ENCODE measurements at regions not wholly inside any gene's neighbourhood (a gene's known extent, or its start where the extent isn't known, plus 50 kb on each side); places are given as distances from the start of the nearest gene placed in this dataset.
"Not testable (repeated sequence)": the region's sequence is repeated elsewhere in the genome, so short reads cannot be mapped to it uniquely, and the experiment has no call there.

DNA sequence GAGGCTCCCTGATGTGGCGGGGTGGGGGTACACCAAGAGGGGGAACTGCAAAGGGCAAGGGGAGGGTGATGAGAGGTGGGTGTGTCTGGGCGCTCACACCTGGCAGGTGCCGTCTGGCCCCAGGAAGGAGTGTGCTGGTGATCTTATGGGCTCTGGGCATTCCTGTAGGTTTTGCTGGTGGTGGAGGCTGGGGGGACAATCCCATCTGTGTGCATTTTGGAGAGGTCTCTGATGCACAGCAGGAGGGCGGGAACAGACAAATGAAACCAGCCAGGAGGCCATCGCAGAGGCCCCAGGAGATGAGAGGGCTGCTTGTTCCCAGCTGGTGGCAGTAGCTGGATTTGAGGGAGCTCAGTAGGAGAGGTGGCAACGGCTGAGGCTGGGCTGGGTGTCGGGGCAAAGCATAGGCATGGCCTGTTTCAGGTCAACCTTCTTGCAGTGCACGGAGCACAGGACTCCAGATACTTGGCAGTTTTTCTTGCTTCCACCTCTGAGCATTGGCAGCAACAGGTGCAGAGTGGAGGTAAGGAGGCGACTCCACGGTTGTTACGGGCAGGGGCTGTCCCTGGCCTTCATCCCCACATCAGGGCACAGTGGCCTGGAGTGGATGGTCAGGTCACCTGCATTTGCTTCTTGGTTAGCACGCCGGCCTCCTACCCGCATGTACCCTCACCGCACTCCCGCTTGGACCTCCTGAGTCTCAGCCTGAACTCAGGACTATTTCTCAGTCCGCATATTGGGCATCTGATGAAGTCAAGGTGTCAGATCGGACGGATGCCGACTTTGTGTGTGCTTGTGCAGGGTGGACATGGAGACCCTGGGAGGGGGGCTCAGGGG is 194.2 kb upstream of the HDAC4 start:
- 90% methylated on average over 17 of the region's 20 CpGs for WGBS (ENCODE audit: insufficient coverage)
- no peaks in the 10 kb centered on the region for H3K27me3 ChIP-seq (replicated peaks in 2 of 5; ENCODE audit: control insufficient read depth in 4 of 5, insufficient read depth in 5 of 5, low read length in 4 of 5)
- H3K27ac ChIP-seq (ENCODE audit: insufficient read depth in 1 of 2, low read depth in 1 of 2, low read length in 2 of 2, poor library complexity in 1 of 2, severe bottlenecking in 2 of 2), result no peak overlapping the region
- ChIA-PET CTCF (no interaction called here), POLR2A (no interaction called here)
- no peak overlapping the region for H3K4me3 ChIP-seq (ENCODE audit: control insufficient read depth in 1 of 7, extremely low read depth in 1 of 7, insufficient read depth in 4 of 7, low read depth in 2 of 7, low read length in 6 of 7)
- no peaks in the 10 kb centered on the region for H3K4me1 ChIP-seq (ENCODE audit: control extremely low read depth in 1 of 4, control insufficient read depth in 4 of 4, insufficient read depth in 4 of 4, low read length in 3 of 4)
- DNase-seq, result no peak
- H3K36me3 ChIP-seq (ENCODE audit: control insufficient read depth in 4 of 4, insufficient read depth in 4 of 4, low read length in 3 of 4), result no peaks in the 10 kb centered on the region
- peaks cover 0 to 13% (median 2%) of the 10 kb centered on the region in 5 experiments for H3K9me3 ChIP-seq (ENCODE audit: control extremely low read depth in 1 of 5, control insufficient read depth in 4 of 5, insufficient read depth in 2 of 5, low read depth in 1 of 5, low read length in 4 of 5)

DNA sequence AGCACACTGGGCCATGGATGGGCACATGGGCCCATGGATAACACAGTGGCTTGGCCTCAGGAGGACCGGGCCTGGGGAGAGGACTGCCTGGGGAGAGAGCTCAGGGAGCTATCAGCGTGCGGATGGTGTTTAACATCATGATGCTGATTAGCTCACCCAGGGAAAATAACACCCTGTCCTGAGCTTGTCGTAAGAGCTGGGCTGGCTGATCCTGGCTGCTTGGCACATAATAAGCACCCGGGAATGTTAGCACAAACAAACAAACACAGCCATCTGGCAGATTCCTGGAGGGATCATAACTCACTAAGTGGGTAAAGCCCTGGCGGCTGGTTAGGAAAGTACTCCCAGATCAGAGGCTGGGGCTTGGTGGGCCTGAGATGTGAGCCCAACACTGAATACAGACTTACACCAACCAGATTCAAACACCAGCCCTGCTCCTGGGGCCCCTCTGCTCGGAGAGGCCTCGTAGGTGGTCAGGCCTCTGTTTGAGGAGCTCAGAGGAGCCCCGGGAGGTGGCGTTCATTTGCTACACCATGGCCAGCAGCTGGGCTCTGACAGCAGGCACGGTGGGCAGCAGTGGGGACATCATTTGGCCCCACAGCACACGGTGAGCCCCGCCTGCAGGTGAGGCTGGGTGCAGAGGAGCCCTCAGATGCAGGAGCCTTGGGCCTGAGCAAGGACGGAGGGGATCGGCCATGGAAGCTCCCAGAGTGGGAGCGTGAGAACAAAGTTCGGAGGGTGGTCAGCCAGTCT is 193.4 kb upstream of the HDAC4 start:
- CTCF ChIA-PET, result no interaction called here
- 90% methylated on average over 14 of the region's 17 CpGs for WGBS (ENCODE audit: insufficient coverage)

DNA sequence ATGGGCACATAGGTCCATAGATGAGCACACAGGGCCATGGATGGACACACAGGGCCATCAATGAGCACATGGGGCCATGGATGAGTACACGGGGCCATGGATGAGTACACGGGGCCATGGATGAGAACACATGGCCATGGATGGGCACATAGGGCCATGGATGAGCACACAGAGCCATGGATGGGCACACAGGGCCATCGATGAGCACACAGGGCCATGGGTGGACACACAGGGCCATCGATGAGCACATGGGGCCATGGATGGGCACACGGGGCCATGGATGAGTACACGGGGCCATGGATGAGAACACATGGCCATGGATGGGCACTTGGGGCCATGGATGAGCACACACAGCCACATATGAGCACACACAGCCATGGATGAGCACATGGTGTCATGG is 192.6 kb upstream of the HDAC4 start:
- CTCF ChIA-PET, result no interaction called here

More for the DNA sequence above, 193.4 kb upstream of the HDAC4 start:
- peaks cover 0 to 13% (median 2%) of the 10 kb centered on the region in 5 experiments for H3K9me3 ChIP-seq (ENCODE audit: control extremely low read depth in 1 of 5, control insufficient read depth in 4 of 5, insufficient read depth in 2 of 5, low read depth in 1 of 5, low read length in 4 of 5)
- POLR2A ChIA-PET, result no interaction called here
- H3K36me3 ChIP-seq (ENCODE audit: control insufficient read depth in 4 of 4, insufficient read depth in 4 of 4, low read length in 3 of 4), result no peaks in the 10 kb centered on the region
- H3K4me3 ChIP-seq (ENCODE audit: control insufficient read depth in 1 of 7, extremely low read depth in 1 of 7, insufficient read depth in 4 of 7, low read depth in 2 of 7, low read length in 6 of 7), result no peak overlapping the region
- H3K27me3 ChIP-seq (replicated peaks in 2 of 5; ENCODE audit: control insufficient read depth in 4 of 5, insufficient read depth in 5 of 5, low read length in 4 of 5), result no peaks in the 10 kb centered on the region
- DNase-seq, result no peak
- H3K4me1 ChIP-seq (ENCODE audit: control extremely low read depth in 1 of 4, control insufficient read depth in 4 of 4, insufficient read depth in 4 of 4, low read length in 3 of 4), result no peaks in the 10 kb centered on the region
- no peak overlapping the region for H3K27ac ChIP-seq (ENCODE audit: insufficient read depth in 1 of 2, low read depth in 1 of 2, low read length in 2 of 2, poor library complexity in 1 of 2, severe bottlenecking in 2 of 2)

DNA sequence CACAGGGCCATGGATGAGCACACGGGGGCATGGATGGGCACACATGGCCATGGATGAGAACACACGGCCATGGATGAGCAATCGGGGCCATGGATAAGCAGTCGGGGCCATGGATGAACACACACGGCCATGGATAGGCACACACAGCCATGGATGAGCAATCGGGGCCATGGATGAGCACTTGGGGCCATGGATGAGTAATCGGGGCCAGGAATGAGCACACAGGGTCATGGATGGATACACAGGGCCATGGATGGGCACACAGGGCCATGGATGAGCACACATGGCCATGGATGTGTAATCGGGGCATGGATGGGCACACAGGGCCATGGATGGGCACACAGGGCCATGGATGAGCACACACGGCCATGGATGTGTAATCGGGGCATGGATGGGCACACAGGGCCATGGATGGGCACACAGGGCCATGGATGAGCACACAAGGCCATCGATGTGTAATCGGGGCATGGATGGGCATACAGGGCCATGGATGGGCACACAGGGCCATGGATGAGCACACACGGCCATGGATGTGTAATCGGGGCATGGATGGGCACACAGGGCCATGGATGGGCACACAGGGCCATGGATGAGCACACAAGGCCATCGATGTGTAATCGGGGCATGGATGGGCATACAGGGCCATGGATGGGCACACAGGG is 191.9 kb upstream of the HDAC4 start:
- CTCF ChIA-PET; H3K27ac ChIP-seq (ENCODE audit: insufficient read depth in 1 of 2, low read depth in 1 of 2, low read length in 2 of 2, poor library complexity in 1 of 2, severe bottlenecking in 2 of 2); H3K36me3 ChIP-seq (ENCODE audit: control insufficient read depth in 4 of 4, insufficient read depth in 4 of 4, low read length in 3 of 4); DNase-seq; H3K4me1 ChIP-seq (ENCODE audit: control extremely low read depth in 1 of 4, control insufficient read depth in 4 of 4, insufficient read depth in 4 of 4, low read length in 3 of 4); POLR2A ChIA-PET; H3K4me3 ChIP-seq (ENCODE audit: control insufficient read depth in 1 of 7, extremely low read depth in 1 of 7, insufficient read depth in 4 of 7, low read depth in 2 of 7, low read length in 6 of 7); H3K27me3 ChIP-seq (replicated peaks in 2 of 5; ENCODE audit: control insufficient read depth in 4 of 5, insufficient read depth in 5 of 5, low read length in 4 of 5): not testable (repeated sequence)
- peaks cover 0 to 13% (median 2%) of the 10 kb centered on the region in 5 experiments for H3K9me3 ChIP-seq (ENCODE audit: control extremely low read depth in 1 of 5, control insufficient read depth in 4 of 5, insufficient read depth in 2 of 5, low read depth in 1 of 5, low read length in 4 of 5)
- WGBS (ENCODE audit: insufficient coverage), result 94% methylated on average over 7 of the region's 16 CpGs

More for the DNA sequence above, 192.6 kb upstream of the HDAC4 start:
- H3K4me3 ChIP-seq (ENCODE audit: control insufficient read depth in 1 of 7, extremely low read depth in 1 of 7, insufficient read depth in 4 of 7, low read depth in 2 of 7, low read length in 6 of 7), result no peak overlapping the region
- H3K36me3 ChIP-seq (ENCODE audit: control insufficient read depth in 4 of 4, insufficient read depth in 4 of 4, low read length in 3 of 4), result no peaks in the 10 kb centered on the region
- 96% methylated on average over 6 of the region's 6 CpGs for WGBS (ENCODE audit: insufficient coverage)
- H3K27ac ChIP-seq (ENCODE audit: insufficient read depth in 1 of 2, low read depth in 1 of 2, low read length in 2 of 2, poor library complexity in 1 of 2, severe bottlenecking in 2 of 2), result no peak overlapping the region
- no peaks in the 10 kb centered on the region for H3K4me1 ChIP-seq (ENCODE audit: control extremely low read depth in 1 of 4, control insufficient read depth in 4 of 4, insufficient read depth in 4 of 4, low read length in 3 of 4)
- H3K27me3 ChIP-seq (replicated peaks in 2 of 5; ENCODE audit: control insufficient read depth in 4 of 5, insufficient read depth in 5 of 5, low read length in 4 of 5), result no peaks in the 10 kb centered on the region
- peaks cover 0 to 13% (median 2%) of the 10 kb centered on the region in 5 experiments for H3K9me3 ChIP-seq (ENCODE audit: control extremely low read depth in 1 of 5, control insufficient read depth in 4 of 5, insufficient read depth in 2 of 5, low read depth in 1 of 5, low read length in 4 of 5)
- POLR2A ChIA-PET, result no interaction called here
- DNase-seq, result no peak

DNA sequence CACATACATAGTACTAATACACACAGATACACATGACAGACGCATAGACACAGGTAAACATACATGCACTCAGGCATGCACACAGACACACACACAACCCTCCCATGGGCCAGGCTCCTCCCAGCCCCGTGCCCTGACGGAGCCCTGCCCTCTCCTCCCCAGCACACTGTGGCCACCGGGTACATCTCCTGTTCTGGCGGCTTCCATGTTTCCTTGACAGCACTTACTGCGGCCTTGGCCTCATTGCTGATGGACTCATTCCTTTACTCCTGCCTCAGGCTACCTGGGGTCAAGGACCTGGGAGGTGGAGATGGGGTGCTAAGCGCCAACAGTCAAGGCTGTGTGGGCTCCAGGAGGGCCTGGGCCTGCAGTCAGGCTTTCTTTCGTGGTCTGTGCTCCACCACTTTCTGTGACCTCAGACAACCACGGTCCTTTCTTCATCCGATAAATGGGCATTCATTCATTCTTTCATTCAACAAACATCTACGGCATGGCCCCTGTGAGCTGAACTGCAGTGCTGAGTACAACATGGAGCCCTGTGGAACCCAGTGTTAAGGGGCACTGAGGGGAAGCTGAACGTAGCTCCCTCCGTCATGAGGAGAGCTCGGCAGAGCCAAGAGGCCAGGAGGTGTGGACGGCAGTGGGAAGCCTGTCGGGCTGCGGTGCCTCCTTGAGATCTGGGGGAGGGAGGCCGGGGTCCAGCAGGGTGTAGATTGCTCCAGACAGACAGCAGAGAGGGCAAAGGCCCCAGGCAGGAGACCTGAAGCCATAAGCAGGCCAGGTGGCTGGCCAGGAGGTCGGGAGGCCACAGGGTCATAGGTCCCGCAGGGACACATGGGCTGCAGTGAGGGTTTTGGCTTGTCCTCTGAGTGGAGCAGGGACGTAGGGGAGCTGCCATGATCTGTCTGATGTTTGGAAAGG is 190.4 kb upstream of the HDAC4 start:
- POLR2A ChIA-PET, result no interaction called here
- DNase-seq, result no peak
- no peaks in the 10 kb centered on the region for H3K36me3 ChIP-seq (ENCODE audit: control insufficient read depth in 4 of 4, insufficient read depth in 4 of 4, low read length in 3 of 4)
- H3K27ac ChIP-seq (ENCODE audit: insufficient read depth in 1 of 2, low read depth in 1 of 2, low read length in 2 of 2, poor library complexity in 1 of 2, severe bottlenecking in 2 of 2), result no peak overlapping the region
- peaks cover 0 to 14% (median 8%) of the 10 kb centered on the region in 4 experiments for H3K4me1 ChIP-seq (ENCODE audit: control extremely low read depth in 1 of 4, control insufficient read depth in 4 of 4, insufficient read depth in 4 of 4, low read length in 3 of 4)
- CTCF ChIA-PET, result no interaction called here
- no peak overlapping the region for H3K4me3 ChIP-seq (ENCODE audit: control insufficient read depth in 1 of 7, extremely low read depth in 1 of 7, insufficient read depth in 4 of 7, low read depth in 2 of 7, low read length in 6 of 7)
- H3K27me3 ChIP-seq (replicated peaks in 2 of 5; ENCODE audit: control insufficient read depth in 4 of 5, insufficient read depth in 5 of 5, low read length in 4 of 5), result peaks cover 0 to 4% (median 0%) of the 10 kb centered on the region in 5 experiments
- peaks cover 0 to 13% (median 2%) of the 10 kb centered on the region in 5 experiments for H3K9me3 ChIP-seq (ENCODE audit: control extremely low read depth in 1 of 5, control insufficient read depth in 4 of 5, insufficient read depth in 2 of 5, low read depth in 1 of 5, low read length in 4 of 5)
- WGBS (ENCODE audit: insufficient coverage), result 98% methylated on average over 18 of the region's 21 CpGs

DNA sequence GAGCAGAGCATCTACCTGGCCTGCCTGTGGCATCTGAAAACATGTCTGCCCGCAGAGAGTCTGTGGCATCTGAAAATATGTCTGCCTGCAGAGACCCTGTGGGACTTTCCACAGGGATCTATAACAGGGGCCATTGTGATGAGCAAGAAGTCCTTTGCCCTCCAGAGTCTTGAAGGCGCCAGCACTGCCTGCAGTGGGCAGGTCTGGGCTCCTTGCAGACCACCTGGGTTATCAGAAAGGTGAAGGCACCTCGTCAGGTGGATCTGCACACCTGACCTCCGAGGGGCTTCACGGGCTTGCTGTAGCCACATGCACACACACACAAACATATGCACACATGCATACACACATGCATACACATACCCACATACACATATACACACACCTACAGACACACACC is 189.5 kb upstream of the HDAC4 start:
- DNase-seq, result no peak
- WGBS (ENCODE audit: insufficient coverage), result 84% methylated on average over 5 of the region's 5 CpGs
- Histone ChIP-seq H3K4me3 (ENCODE audit: control insufficient read depth in 1 of 7, extremely low read depth in 1 of 7, insufficient read depth in 4 of 7, low read depth in 2 of 7, low read length in 6 of 7) (no peak overlapping the region), H3K27me3 (replicated peaks in 2 of 5; ENCODE audit: control insufficient read depth in 4 of 5, insufficient read depth in 5 of 5, low read length in 4 of 5) (peaks cover 0 to 4% (median 0%) of the 10 kb centered on the region in 5 experiments), H3K4me1 (ENCODE audit: control extremely low read depth in 1 of 4, control insufficient read depth in 4 of 4, insufficient read depth in 4 of 4, low read length in 3 of 4) (peaks cover 0 to 14% (median 8%) of the 10 kb centered on the region in 4 experiments), H3K36me3 (ENCODE audit: control insufficient read depth in 4 of 4, insufficient read depth in 4 of 4, low read length in 3 of 4) (no peaks in the 10 kb centered on the region), H3K9me3 (ENCODE audit: control extremely low read depth in 1 of 5, control insufficient read depth in 4 of 5, insufficient read depth in 2 of 5, low read depth in 1 of 5, low read length in 4 of 5) (peaks cover 0 to 13% (median 2%) of the 10 kb centered on the region in 5 experiments), H3K27ac (ENCODE audit: insufficient read depth in 1 of 2, low read depth in 1 of 2, low read length in 2 of 2, poor library complexity in 1 of 2, severe bottlenecking in 2 of 2) (no peak overlapping the region)
- POLR2A ChIA-PET, result no interaction called here
- CTCF ChIA-PET, result no interaction called here
